CD4-positive, alpha-beta T cell treated with Interleukin-4 for 4 hours (primary cell): ENCODE measurements at regions not wholly inside any gene's neighbourhood (a gene's known extent, or its start where the extent isn't known, plus 50 kb on each side); places are given as distances from the start of the nearest gene placed in this dataset.

Source experiments
- DNase-seq: peaks from one replicate; pipeline ENCODE4 v3.0.0-alpha.2; 2020

DNA sequence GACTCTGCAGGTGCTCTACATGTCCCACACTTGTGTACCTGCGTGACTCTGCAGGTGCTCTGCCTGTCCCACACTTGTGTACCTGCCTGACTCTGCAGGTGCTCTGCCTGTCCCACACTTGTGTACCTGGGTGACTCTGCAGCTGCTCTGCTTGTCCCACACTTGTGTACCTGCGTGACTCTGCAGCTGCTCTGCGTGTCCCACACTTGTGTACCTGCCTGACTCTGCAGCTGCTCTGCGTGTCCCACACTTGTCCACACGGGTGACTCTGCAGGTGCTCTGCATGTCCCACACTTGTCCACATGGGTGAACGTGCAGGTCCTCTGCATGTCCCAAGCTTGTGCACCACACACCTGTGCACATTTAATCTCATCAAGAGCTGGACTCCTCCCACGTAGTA is 576.7 kb upstream of the SALL3 start:
- no peak for DNase-seq

DNA sequence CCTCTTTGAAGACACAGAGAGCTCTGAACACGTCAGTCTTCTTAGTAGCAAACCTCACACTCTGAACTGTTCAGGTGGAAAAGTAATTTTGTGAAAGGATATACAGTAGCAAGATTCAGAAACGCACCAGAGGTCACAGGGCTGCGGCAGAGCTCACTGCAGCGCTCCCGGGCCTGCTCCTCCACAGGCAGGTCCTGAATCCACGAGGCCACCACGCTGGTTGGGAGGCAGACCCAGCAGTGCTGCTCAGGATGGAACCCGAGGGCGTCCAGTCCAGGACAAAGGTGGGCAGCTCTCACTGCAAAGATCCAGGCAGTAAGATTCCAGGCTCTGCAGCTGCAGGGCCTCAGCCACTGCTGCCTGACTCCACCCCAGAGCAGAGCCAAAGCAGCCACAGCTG is 576.2 kb upstream of the SALL3 start:
- no peak for DNase-seq

DNA sequence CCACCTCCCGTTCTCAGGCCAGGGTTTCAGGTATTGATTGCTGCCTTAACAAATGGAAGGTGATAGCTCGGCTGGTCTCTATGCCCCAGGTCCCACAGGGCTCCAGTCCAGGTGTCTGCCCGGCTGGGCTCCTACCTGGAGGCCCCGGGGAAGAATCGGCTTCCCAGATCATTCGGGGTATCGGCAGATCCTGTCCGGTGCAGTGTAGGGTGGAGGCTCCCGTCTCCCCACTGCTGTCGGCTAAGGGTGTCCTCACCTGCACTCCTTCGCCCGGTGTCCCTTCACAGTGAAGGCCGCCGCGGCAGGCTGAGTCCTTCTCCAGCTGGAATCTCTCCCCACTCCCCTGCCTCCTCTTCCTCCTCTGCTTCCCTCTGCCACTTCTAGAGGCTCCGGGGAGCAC is 573.9 kb upstream of the SALL3 start:
- no peak for DNase-seq

GRCh38 chr18:78406743-78407465 is 572.7 kb upstream of the SALL3 start:
- DNase-seq = no peak

DNA sequence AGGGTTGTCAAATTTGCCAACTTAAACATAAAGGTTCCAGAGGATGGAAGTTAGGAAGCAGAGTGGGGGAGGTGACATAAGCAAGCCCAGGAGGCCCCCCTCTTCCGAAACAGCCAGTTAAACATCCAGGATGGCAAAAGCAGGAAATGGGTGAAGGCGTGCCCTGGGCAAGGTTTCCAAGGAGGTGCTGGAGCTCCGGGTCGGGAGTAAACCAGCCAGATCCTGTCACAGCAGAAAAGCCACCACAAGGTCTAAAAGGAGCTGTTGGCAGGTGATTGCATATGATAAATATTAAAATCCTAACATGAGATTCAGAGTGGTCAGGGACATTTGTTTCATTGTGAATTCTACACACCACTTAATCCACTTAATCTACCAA is 572.2 kb upstream of the SALL3 start:
- DNase-seq = no peak

GRCh38 chr18:78408623-78409022 is 571.0 kb upstream of the SALL3 start:
- DNase-seq = no peak

GRCh38 chr18:78410094-78410786 is 569.4 kb upstream of the SALL3 start:
- no peak for DNase-seq

GRCh38 chr18:78411539-78411938 is 568.1 kb upstream of the SALL3 start:
- DNase-seq = no peak

DNA sequence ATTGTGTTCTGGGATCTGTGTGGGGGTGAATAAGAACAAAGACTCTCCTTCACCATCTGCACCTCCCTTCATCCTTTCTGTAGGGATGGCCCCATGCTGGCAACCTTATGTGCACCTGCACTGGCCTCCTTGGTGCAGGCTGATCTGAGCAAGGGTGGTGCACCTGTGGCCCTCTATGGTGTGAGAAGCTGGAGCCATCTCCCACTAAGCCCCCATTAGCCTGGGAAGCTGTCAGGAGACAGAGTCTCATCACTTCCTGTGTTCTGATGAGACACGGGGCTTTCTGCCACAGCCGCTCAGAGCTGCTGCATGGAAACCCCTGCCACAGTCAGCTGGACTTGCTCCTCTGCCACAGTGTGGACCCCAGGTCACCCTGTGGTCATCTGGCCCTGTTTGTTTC is 565.3 kb upstream of the SALL3 start:
- DNase-seq = no peak

- DNase-seq = no peak
Observed at GRCh38 chr18:78416853-78417252, 562.8 kb upstream of the SALL3 start.

GRCh38 chr18:78418379-78418778 is 561.2 kb upstream of the SALL3 start:
- no peak for DNase-seq

DNA sequence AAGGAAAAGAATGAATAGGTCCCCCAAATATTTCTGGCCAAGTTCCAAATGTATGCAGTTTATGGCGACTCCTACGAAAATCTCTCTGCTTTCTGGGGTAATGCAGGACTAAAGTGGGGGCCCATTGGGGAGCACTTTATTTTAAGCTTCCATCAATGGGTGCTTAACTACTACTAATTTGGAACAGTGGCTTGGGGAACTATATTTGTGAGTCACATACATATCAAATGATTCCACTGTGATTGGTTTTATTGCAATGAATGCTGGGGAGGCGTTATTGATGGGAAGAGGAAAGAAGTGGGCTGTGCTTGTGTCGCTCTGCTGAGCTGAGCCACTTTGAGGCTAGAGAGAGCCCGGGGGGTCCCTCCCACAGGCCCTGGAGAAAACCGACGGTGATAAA is 560.4 kb upstream of the SALL3 start:
- DNase-seq = no peak

DNA sequence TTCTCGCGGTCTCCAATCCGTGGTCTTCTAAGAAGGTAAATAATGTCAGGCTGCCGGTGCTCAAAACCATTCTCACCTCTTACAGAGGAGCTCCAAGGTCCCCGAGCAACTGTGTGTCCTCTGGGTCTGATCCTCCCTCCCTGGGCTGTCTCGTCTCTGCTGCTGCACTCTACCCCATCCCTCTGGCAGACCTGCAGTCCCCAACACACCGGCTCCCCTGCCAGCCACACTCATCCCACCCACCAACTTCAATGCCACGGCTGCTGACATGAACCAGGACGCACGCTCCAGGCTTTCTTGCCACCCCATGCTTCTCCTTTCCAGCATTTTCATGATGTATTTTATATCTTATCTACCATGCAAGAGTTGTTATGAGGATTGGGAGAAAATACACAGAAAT is 559.5 kb upstream of the SALL3 start:
- DNase-seq = no peak

- DNase-seq = no peak
Observed at GRCh38 chr18:78421392-78421791, 558.2 kb upstream of the SALL3 start.

- DNase-seq = no peak
Observed at GRCh38 chr18:78422336-78422735, 557.3 kb upstream of the SALL3 start.

- no peak for DNase-seq
Observed at GRCh38 chr18:78423811-78424210, 555.8 kb upstream of the SALL3 start.

DNA sequence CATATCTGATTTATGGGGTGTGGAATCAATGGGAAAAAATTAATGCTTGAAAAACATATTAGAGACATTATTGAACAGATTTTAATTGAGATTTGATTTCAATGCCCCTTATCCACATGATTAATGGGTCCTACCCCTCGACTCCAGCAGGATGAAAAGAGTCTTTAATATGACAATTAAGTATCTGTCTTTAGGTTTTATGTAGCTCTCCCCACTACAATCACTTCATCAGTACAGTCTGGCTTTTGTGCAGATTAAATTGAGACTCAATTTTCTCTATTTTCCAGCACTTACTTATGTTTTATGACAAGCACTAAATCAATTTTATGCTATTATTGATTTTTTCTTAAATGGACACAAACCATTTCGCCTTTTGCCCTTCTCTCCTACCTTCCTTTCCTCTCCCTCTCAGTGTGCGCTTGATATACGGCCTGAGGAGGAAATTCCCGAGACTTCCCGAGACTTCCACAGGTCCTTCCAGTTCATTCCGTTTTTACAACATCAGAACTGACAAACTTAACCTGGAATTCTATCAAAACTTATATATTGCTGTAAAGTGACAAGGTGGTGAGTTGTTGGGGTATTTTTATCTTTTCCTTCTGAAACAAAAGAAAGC is 555.1 kb upstream of the SALL3 start:
- DNase-seq = no peak

GRCh38 chr18:78425019-78425412 is 554.6 kb upstream of the SALL3 start:
- no peak for DNase-seq

GRCh38 chr18:78427081-78427480 is 552.5 kb upstream of the SALL3 start:
- DNase-seq = no peak

GRCh38 chr18:78429127-78430108 is 550.2 kb upstream of the SALL3 start:
- no peak for DNase-seq

GRCh38 chr18:78430131-78430758 is 549.4 kb upstream of the SALL3 start:
- DNase-seq = no peak

- no peak for DNase-seq
Observed at GRCh38 chr18:78431606-78432005, 548.0 kb upstream of the SALL3 start.

DNA sequence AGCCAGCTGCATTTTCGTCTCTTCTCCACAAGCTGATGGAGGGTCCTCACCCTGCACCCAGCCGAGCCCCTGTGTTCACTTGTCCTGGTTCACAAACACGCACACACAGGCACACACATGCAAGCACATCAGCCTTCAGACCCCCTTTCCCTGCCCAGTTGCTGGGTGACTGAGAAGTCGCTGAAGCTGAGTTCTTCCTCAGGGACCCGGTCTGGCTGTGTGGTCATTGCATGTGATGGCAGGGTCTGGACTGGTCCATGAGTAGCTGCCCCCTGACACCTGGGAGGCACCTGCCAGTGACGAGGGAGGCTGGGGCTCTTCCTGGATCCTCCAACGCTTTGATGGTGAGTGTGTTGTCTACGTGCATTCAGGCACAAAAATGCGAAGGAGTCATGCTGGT is 546.1 kb upstream of the SALL3 start:
- no peak for DNase-seq
